GM12878 (cell line): ENCODE measurements at regions not wholly inside any gene's neighbourhood (a gene's known extent, or its start where the extent isn't known, plus 50 kb on each side); places are given as distances from the start of the nearest gene placed in this dataset.

Experiments
- BACH1 ChIP-seq: fragments of 450-650 bp; IDR thresholded peaks from 2 replicates; pipeline ENCODE4 v1.6.1; 2017; ENCODE audit warnings: mild to moderate bottlenecking, borderline replicate concordance
- CEBPB ChIP-seq, 2 experiments: fragments of 150-350 bp in 1 of 2; IDR thresholded peaks; 2 replicates each; pipeline ENCODE4 v1.6.1; 2012 to 2014; ENCODE audit warnings: low read depth in 2 of 2, low read length in 2 of 2, borderline replicate concordance in 1 of 2, inconsistent platforms in 1 of 2
- CREB1 ChIP-seq: IDR thresholded peaks from 2 replicates; pipeline ENCODE4 v1.6.1; 2012; ENCODE audit warnings: low read depth, mild to moderate bottlenecking, inconsistent platforms
- CTCF ChIP-seq, 3 experiments: IDR thresholded peaks in 2 of 3; conservative IDR thresholded peaks in 1 of 3; 2 replicates each; pipeline ENCODE4 v1.5.1; 2011; ENCODE audit warnings: low read depth in 3 of 3, low read length in 3 of 3, mild to moderate bottlenecking in 3 of 3, control low read depth in 2 of 3, moderate library complexity in 2 of 3, inconsistent platforms in 1 of 3, mixed read lengths in 1 of 3; ENCODE audit not compliant: control insufficient read depth in 2 of 3, insufficient read depth in 1 of 3; ENCODE audit errors: extremely low read depth in 1 of 3
- EZH2 ChIP-seq: IDR thresholded peaks from 2 replicates; pipeline ENCODE4 v1.6.1; 2012; ENCODE audit warnings: low read depth, mild to moderate bottlenecking, control low read depth, inconsistent platforms, low read length, borderline replicate concordance; ENCODE audit not compliant: control insufficient read depth
- POLR2AphosphoS5 ChIP-seq: IDR thresholded peaks from 2 replicates; pipeline ENCODE4 v1.6.1; 2011; ENCODE audit warnings: mild to moderate bottlenecking, low read length, inconsistent platforms
- REST ChIP-seq: IDR thresholded peaks from 2 replicates; pipeline ENCODE4 v1.6.1; 2012; ENCODE audit warnings: mild to moderate bottlenecking, low read depth, low read length

DNA sequence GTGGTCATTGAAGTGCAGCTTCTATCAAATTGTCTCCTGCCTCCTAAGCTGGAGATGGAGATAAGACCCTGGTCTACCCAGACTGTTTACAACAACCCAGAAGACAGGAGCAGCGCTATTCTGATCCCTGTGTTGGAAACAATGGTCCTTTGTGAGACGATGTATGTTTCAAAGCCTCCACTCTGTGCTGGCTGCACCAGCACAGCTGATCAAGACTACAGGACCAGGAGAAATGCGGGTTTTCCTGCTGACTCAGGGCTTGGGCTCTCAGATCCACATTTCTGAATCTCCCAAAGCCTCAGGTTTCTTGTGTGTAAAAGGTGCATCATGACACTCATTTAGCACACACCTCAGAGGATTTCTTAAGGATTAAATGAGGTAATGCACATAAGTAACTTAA, 92.0 kb downstream of the POU3F3 start:
- no peak for TF ChIP-seq REST
- no peak for TF ChIP-seq POLR2AphosphoS5
- no peak for TF ChIP-seq BACH1
- TF ChIP-seq EZH2, result no peak
- TF ChIP-seq CREB1, result no peak
- no peak for TF ChIP-seq CTCF (IDR thresholded peaks at IDR 0.05 in 2 of 3, conservative IDR thresholded peaks at IDR 0.05 in 1 of 3; ENCODE audit: control insufficient read depth in 2 of 3, extremely low read depth in 1 of 3, insufficient read depth in 1 of 3, low read depth in 3 of 3, low read length in 3 of 3)
- TF ChIP-seq CEBPB (IDR thresholded peaks at IDR 0.05; ENCODE audit: borderline replicate concordance in 1 of 2, low read depth in 2 of 2, low read length in 2 of 2), result no peak
